Parathyroid adenoma (tissue), 2 donors: ENCODE measurements at regions not wholly inside any gene's neighbourhood (a gene's known extent, or its start where the extent isn't known, plus 50 kb on each side); places are given as distances from the start of the nearest gene placed in this dataset.

ENCODE experiments used
- H2AFZ ChIP-seq: fragments of 300-600 bp; sonication (generic); one replicate; pipeline ENCODE4 v1.7.0; 2017; ENCODE audit warnings: antibody characterized with exemption, mild to moderate bottlenecking
- H3K27ac ChIP-seq: fragments of 300-600 bp; sonication (generic); one replicate; pipeline ENCODE4 v1.7.0; 2017
- H3K27me3 ChIP-seq: fragments of 300-600 bp; sonication (generic); one replicate; pipeline ENCODE4 v1.7.0; 2017; ENCODE audit warnings: low read length; ENCODE audit not compliant: control insufficient read depth, insufficient read depth
- H3K36me3 ChIP-seq: fragments of 300-600 bp; sonication (generic); one replicate; pipeline ENCODE4 v1.7.0; 2017; ENCODE audit warnings: low read length; ENCODE audit not compliant: control insufficient read depth, insufficient read depth
- H3K4me1 ChIP-seq: fragments of 300-600 bp; sonication (generic); one replicate; pipeline ENCODE4 v1.7.0; 2017; ENCODE audit warnings: control low read depth
- H3K4me2 ChIP-seq: fragments of 300-600 bp; sonication (generic); one replicate; pipeline ENCODE4 v1.7.0; 2017; ENCODE audit warnings: low read length
- H3K4me3 ChIP-seq: fragments of 300-600 bp; sonication (generic); one replicate; pipeline ENCODE4 v1.7.0; 2017; ENCODE audit warnings: low read depth, low read length
- H3K79me2 ChIP-seq: fragments of 300-600 bp; sonication (generic); one replicate; pipeline ENCODE4 v1.7.0; 2017; ENCODE audit warnings: control low read depth
- H3K9ac ChIP-seq: fragments of 300-600 bp; sonication (generic); one replicate; pipeline ENCODE4 v1.7.0; 2017; ENCODE audit warnings: mild to moderate bottlenecking
- H3K9me3 ChIP-seq: fragments of 300-600 bp; sonication (generic); one replicate; pipeline ENCODE4 v1.7.0; 2017; ENCODE audit warnings: low read length; ENCODE audit not compliant: control insufficient read depth
- TF ChIP-seq, protein P1 (sequence below): fragments of 300-600 bp; sonication (generic); IDR thresholded peaks from one replicate; pipeline ENCODE4 v1.7.0; 2017; ENCODE audit warnings: antibody characterized with exemption, mild to moderate bottlenecking
- donor health status: primary hyperparathyroidism.

DNA sequence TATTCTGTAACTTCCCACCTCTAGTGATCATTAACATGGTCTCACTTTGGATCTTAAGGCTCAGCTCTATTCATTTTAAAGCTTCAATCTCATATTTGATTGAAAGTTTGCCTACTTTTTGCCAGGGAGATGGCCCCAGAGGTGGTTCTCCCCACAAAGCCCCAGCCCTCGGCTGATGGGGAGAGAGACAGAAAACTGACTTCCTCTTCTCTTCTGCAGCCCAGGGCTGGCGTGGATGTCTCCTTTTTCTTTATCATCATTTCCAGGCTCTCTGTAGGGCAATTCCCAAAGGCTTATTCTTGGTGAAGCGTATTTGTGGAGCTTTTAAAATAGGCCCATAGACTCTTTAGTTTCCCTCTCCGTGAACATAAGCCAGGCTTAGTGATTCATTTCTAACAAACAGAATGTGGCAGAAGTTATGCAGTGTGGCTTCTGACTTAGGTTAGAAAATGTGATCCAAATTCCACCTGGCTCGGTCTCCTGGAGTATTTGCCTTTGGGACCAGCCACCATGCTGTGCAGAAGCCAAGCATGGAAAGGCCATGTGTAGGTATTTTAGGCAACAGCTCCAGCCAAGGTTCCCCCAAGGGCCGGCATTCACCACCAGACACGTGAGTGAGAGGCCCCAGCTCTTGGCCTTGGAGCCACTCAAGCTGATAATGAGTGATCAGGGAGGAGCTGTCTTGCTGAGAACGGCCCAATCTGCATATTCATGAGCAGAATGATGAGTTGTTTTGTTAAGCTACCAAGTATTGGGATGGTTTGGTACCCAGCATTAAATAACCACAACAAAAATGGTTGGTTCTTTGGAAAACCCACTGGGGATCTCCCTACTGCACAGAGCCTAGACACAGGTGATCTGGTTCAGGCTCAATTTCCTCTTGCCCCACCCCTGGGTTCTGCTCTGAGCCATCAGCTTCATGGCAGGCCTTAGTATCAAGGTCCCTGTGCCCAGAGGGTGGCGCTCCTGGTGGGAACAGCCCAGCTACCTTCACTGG is 353.2 kb upstream of the PROK2 start:
- TF ChIP-seq, protein P1, sequence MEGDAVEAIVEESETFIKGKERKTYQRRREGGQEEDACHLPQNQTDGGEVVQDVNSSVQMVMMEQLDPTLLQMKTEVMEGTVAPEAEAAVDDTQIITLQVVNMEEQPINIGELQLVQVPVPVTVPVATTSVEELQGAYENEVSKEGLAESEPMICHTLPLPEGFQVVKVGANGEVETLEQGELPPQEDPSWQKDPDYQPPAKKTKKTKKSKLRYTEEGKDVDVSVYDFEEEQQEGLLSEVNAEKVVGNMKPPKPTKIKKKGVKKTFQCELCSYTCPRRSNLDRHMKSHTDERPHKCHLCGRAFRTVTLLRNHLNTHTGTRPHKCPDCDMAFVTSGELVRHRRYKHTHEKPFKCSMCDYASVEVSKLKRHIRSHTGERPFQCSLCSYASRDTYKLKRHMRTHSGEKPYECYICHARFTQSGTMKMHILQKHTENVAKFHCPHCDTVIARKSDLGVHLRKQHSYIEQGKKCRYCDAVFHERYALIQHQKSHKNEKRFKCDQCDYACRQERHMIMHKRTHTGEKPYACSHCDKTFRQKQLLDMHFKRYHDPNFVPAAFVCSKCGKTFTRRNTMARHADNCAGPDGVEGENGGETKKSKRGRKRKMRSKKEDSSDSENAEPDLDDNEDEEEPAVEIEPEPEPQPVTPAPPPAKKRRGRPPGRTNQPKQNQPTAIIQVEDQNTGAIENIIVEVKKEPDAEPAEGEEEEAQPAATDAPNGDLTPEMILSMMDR = no peak
- no peak overlapping the region for H3K27ac ChIP-seq

DNA sequence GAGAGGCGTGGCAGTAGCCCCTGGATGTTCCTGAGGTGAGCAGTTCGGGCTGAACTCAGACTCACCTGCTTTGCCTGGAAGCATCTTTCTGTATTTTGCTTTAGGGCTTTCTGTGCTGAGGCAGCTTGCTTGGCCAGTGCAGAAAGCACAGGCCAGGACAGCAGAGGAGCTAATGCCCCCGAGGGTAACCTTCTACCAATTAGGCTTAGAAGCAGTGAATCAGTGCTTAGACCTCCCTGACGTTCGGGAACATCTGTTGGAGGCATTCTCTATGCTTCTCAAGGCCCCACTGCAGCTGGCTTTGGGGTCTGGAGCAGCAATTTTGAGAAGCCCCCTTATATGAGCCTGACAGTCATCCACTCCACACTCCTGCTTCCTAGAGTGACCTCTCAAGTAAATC is 350.7 kb upstream of the PROK2 start:
- Histone ChIP-seq H3K36me3 (no peaks in the 10 kb centered on the region), H3K9ac (no peak overlapping the region), H2AFZ (no peak overlapping the region), H3K27ac (no peak overlapping the region), H3K4me2 (no peak overlapping the region), H3K9me3 (no peaks in the 10 kb centered on the region), H3K79me2 (no peaks in the 10 kb centered on the region), H3K27me3 (no peaks in the 10 kb centered on the region), H3K4me1 (no peaks in the 10 kb centered on the region), H3K4me3 (no peak overlapping the region)
- TF ChIP-seq, protein P1 = no peak

More for the DNA sequence above, 353.2 kb upstream of the PROK2 start:
- Histone ChIP-seq H2AFZ (no peak overlapping the region), H3K4me3 (no peak overlapping the region), H3K79me2 (no peaks in the 10 kb centered on the region), H3K4me1 (no peaks in the 10 kb centered on the region), H3K4me2 (no peak overlapping the region), H3K9me3 (no peaks in the 10 kb centered on the region), H3K9ac (no peak overlapping the region), H3K36me3 (no peaks in the 10 kb centered on the region), H3K27me3 (no peaks in the 10 kb centered on the region)

DNA sequence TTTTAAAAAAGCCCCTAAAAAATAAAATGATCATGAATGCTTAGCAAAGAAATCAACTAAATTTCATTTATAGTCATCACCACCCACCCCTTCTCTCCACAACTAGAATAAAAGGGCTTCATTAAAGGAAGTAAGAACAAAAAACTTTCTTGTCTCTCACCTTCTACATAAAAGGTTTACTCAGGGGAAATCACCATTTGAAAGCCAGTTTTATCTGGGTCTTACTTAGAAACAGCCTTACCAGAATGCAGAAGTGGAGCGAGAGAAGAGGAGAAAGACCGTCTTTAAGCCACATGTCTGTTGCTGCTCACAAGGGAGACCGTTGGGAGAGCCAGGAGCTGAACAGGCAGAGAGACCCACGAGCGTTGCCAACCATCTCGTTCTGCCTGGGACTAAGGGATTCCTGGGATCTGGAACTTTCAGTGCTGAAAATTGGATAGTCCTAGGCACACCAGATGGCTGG is 350.1 kb upstream of the PROK2 start:
- H3K4me3 ChIP-seq = no peak overlapping the region
- H3K4me1 ChIP-seq = no peaks in the 10 kb centered on the region
- H3K79me2 ChIP-seq = no peaks in the 10 kb centered on the region
- no peaks in the 10 kb centered on the region for H3K36me3 ChIP-seq
- H3K27ac ChIP-seq = no peak overlapping the region
- H3K9ac ChIP-seq = no peak overlapping the region
- TF ChIP-seq, protein P1 = no peak
- no peak overlapping the region for H3K4me2 ChIP-seq
- H2AFZ ChIP-seq = no peak overlapping the region
- H3K27me3 ChIP-seq = no peaks in the 10 kb centered on the region
- H3K9me3 ChIP-seq = no peaks in the 10 kb centered on the region

DNA sequence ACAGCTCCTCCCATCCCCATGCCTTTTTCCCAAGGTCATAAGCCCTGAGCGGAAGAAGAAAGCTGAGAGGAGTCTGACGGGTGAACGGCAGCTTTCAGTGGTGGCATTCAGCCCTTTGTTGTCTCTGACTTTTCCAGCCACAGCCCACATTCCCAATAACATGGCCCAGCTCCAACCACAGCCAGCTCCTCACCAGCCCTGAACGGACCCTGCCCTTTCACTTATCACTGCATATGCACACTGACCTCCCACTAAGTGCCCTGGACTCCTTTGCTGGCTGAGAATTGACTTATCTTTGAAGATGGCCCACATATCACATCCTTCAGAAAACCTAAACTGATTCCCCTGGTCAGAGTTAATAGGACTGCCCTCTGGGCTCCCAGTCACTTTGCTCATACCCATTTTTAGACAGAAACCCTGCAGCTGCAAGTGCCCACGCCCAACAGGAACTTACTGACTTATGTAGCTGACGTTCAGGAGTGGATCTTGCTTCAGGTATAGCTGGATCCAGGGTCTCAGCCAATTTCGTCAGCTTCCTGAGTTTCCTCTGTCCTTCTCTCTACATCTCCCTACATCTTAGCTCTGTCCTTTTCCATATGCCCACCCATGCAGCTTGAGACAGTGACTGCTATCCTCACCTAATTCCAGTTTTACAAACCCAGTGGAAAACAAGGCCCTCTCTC is 348.5 kb upstream of the PROK2 start:
- Histone ChIP-seq H3K9ac (no peak overlapping the region), H3K79me2 (no peaks in the 10 kb centered on the region), H3K36me3 (no peaks in the 10 kb centered on the region), H3K4me1 (no peaks in the 10 kb centered on the region), H3K27ac (no peak overlapping the region), H2AFZ (no peak overlapping the region), H3K4me3 (no peak overlapping the region), H3K27me3 (no peaks in the 10 kb centered on the region), H3K4me2 (no peak overlapping the region), H3K9me3 (no peaks in the 10 kb centered on the region)
- TF ChIP-seq, protein P1 = no peak
